HG02571 (cell line): ENCODE measurements at regions not wholly inside any gene's neighbourhood (a gene's known extent, or its start where the extent isn't known, plus 50 kb on each side); places are given as distances from the start of the nearest gene placed in this dataset.

Source experiments
- ATAC-seq: cut with Tn5 transposase; IDR thresholded peaks from one replicate; pipeline ENCODE4 v1.9.1; 2021; ENCODE audit warnings: mild to moderate bottlenecking, moderate library complexity; ENCODE audit not compliant: unreplicated experiment

GRCh38 chr14:53810221-53810620, 146.4 kb downstream of the BMP4 start:
- ATAC-seq, result no peak

GRCh38 chr14:53808042-53808441, 148.6 kb downstream of the BMP4 start:
- ATAC-seq, result no peak

- ATAC-seq, result no peak
Measured at GRCh38 chr14:53807542-53807941, 149.1 kb downstream of the BMP4 start.

GRCh38 chr14:53807108-53807507, 149.5 kb downstream of the BMP4 start:
- no peak for ATAC-seq

- no peak for ATAC-seq
Measured at GRCh38 chr14:53796734-53797133, 159.9 kb downstream of the BMP4 start.

- ATAC-seq, result no peak
Measured at GRCh38 chr14:53793790-53794505, 162.7 kb downstream of the BMP4 start.

GRCh38 chr14:53792909-53793308, 163.7 kb downstream of the BMP4 start:
- no peak for ATAC-seq

GRCh38 chr14:53790731-53791500, 165.7 kb downstream of the BMP4 start:
- ATAC-seq, result no peak

GRCh38 chr14:53788566-53788965, 168.1 kb downstream of the BMP4 start:
- ATAC-seq, result no peak

GRCh38 chr14:53786045-53786444, 170.6 kb downstream of the BMP4 start:
- ATAC-seq, result no peak

GRCh38 chr14:53784688-53785087, 171.9 kb downstream of the BMP4 start:
- no peak for ATAC-seq

GRCh38 chr14:53783256-53783655, 173.4 kb downstream of the BMP4 start:
- ATAC-seq, result no peak

GRCh38 chr14:53780051-53780555, 176.5 kb downstream of the BMP4 start:
- no peak for ATAC-seq

- ATAC-seq, result no peak
Measured at GRCh38 chr14:53779301-53779700, 177.3 kb downstream of the BMP4 start.

- ATAC-seq, result no peak
Measured at GRCh38 chr14:53778263-53778662, 178.4 kb downstream of the BMP4 start.

GRCh38 chr14:53772936-53773335, 183.7 kb downstream of the BMP4 start:
- no peak for ATAC-seq

- ATAC-seq, result no peak
Measured at GRCh38 chr14:53767566-53767965, 189.1 kb downstream of the BMP4 start.

- ATAC-seq, result no peak
Measured at GRCh38 chr14:53766601-53767000, 190.0 kb downstream of the BMP4 start.

- no peak for ATAC-seq
Measured at GRCh38 chr14:53766106-53766505, 190.5 kb downstream of the BMP4 start.

GRCh38 chr14:53764846-53765245, 191.8 kb downstream of the BMP4 start:
- ATAC-seq, result no peak

- ATAC-seq, result no peak
Measured at GRCh38 chr14:53758141-53758540, 198.5 kb downstream of the BMP4 start.

GRCh38 chr14:53757732-53758131, 198.9 kb downstream of the BMP4 start:
- ATAC-seq, result no peak
